Activated CD4-positive, alpha-beta T cell treated with anti-CD3 and anti-CD28 coated beads for 36 hours (primary cell): ENCODE measurements at regions not wholly inside any gene's neighbourhood (a gene's known extent, or its start where the extent isn't known, plus 50 kb on each side); places are given as distances from the start of the nearest gene placed in this dataset.
"Not testable (repeated sequence)": the region's sequence is repeated elsewhere in the genome, so short reads cannot be mapped to it uniquely, and the experiment has no call there.

ENCODE experiments used
- ATAC-seq: fragments of 200-7000 bp; cut with Tn5 transposase; one replicate; pipeline ENCODE4 v1.10.0; 2021; ENCODE audit warnings: mild to moderate bottlenecking, moderate library complexity
- CTCF ChIA-PET: fragments of 350-600 bp; sonication (Branson Sonifier 250); formaldehyde crosslinking; loops from one replicate; lab custom pipeline; 2021; ENCODE audit warnings: antibody characterized with exemption; lab: Charles Lee
- POLR2A ChIA-PET: fragments of 350-600 bp; sonication (Branson Sonifier 250); formaldehyde crosslinking; loops from one replicate; lab custom pipeline; 2021; ENCODE audit warnings: antibody characterized with exemption, inconsistent platforms; lab: Charles Lee
- DNase-seq: peaks from one replicate; pipeline ENCODE4 v3.0.0-alpha.2; 2020
- H3K27ac Mint-ChIP-seq: one replicate; pipeline ENCODE4 v1.8.0; 2021; ENCODE audit warnings: mixed read lengths
- H3K27me3 Mint-ChIP-seq: one replicate; pipeline ENCODE4 v1.8.0; 2021; ENCODE audit warnings: mixed read lengths
- H3K36me3 Mint-ChIP-seq: one replicate; pipeline ENCODE4 v1.8.0; 2021; ENCODE audit warnings: low read depth, mixed read lengths
- H3K4me1 Mint-ChIP-seq: one replicate; pipeline ENCODE4 v1.8.0; 2021; ENCODE audit warnings: mixed read lengths
- H3K4me3 Mint-ChIP-seq: one replicate; pipeline ENCODE4 v1.8.0; 2021; ENCODE audit warnings: mild to moderate bottlenecking, moderate library complexity, mixed read lengths
- H3K9me3 Mint-ChIP-seq: one replicate; pipeline ENCODE4 v1.8.0; 2021; ENCODE audit warnings: low read depth, mixed read lengths
- intact Hi-C, 2 experiments: fragments of 100-400 bp; cut with DNase I in 1 of 2; cut with micrococcal nuclease in 1 of 2; formaldehyde crosslinking; loops; one replicate each; pipeline versions ENCODE4 v1.14.2 to v1.15.1; 2022 to 2024; cut with DNase I, micrococcal nuclease

GRCh38 chr2:125386074-125386473 lies 1269.9 kb upstream of the GYPC start:
- peaks cover 6% of the 10 kb centered on the region for H3K9me3 Mint-ChIP-seq

DNA sequence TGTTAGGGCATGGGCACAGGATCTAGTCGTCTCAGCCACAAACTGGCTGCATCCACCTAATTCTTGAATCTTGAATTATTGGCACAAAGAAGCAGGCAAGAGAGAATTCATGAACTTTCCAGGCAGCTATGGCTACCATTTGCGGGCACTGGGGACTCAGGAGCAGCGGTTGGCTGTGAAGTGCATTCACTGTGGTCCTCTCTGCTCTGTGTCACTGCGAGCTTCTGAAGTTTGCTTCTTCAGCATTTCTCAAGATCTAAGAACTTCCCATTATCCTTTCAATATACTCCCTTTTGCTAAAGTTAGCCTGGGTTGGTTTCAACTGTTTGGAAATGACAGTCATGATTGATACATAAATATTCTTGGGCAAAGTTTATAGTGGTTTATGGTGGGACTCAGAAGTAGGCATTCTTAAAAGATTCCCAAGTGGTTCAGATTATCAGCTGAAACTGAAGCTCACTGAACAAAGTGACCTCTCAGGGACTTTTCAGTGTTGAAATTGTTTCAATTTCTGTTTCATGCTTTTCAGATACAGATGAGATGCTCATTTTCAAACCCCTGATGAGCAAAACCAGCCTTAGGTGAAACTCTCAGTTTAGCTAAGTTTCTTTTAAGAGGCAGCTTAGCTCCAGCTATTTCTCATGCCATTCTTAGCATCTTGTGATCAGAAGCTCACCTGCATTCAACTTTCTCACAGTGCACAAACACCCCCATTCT lies 1258.3 kb upstream of the GYPC start:
- Mint-ChIP-seq H3K4me1 (no peaks in the 10 kb centered on the region), H3K36me3 (no peaks in the 10 kb centered on the region), H3K9me3 (no peaks in the 10 kb centered on the region), H3K4me3 (no peak overlapping the region), H3K27ac (no peak overlapping the region), H3K27me3 (no peaks in the 10 kb centered on the region)
- POLR2A ChIA-PET, result no interaction called here
- DNase-seq (no peak), ATAC-seq (no peak)
- intact Hi-C loops, result no loop called here
- CTCF ChIA-PET, result interaction anchor here (0.9 kb wide), 1 partner anchor 11 kb away, joined by 3 read pairs; no protein-coding TSS in a partner anchor

More at GRCh38 chr2:125386074-125386473, 1269.9 kb upstream of the GYPC start:
- DNase-seq (no peak), ATAC-seq (no peak)
- Mint-ChIP-seq H3K27me3 (no peaks in the 10 kb centered on the region), H3K4me3 (no peak overlapping the region), H3K36me3 (no peaks in the 10 kb centered on the region), H3K27ac (no peak overlapping the region), H3K4me1 (no peaks in the 10 kb centered on the region)
- ChIA-PET CTCF (no interaction called here), POLR2A (no interaction called here)
- intact Hi-C loops, result no loop called here

DNA sequence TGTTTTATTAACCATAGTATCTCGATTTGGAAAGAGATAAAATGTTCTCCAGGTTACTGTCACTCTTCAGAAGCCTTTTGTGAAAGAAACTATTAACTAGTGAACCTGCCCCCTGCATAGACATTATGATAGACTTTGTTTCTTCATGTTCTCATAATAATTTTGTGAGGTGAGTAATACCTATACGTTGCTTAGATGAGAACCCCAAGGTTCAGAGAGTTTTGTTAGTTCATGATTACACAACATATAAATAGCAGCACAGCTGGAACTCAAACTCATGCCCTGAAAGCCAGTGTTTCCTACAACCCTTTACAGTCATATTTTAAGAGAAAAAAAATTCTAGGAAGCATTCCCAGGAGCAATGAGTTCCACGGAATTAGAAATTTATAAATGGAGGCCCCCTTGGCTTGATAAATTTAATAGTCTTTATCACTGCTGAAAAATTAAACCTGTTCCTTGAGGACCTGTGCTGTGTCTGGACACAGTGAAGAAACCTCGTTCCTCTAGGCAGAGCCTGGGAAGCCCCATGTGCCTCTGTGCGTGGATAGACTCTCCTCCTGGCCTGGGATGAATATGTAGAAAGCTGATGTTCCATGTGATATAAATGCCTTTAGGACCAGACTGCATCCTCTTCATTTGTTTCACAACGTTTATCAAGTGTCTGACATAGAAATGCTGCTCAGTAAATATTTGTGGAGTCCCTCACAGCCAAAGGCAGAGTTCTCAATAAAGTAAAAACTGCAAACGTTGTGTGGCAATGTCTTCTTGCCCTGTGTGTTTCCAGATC lies 1257.0 kb upstream of the GYPC start:
- intact Hi-C loops, result no loop called here
- no peaks in the 10 kb centered on the region for H3K27me3 Mint-ChIP-seq
- H3K4me3 Mint-ChIP-seq, result no peak overlapping the region
- H3K9me3 Mint-ChIP-seq, result peaks cover 3% of the 10 kb centered on the region
- ChIA-PET CTCF (no interaction called here), POLR2A (no interaction called here)
- H3K4me1 Mint-ChIP-seq, result no peaks in the 10 kb centered on the region
- DNase-seq, result no peak
- no peak overlapping the region for H3K27ac Mint-ChIP-seq
- H3K36me3 Mint-ChIP-seq, result no peaks in the 10 kb centered on the region
- no peak for ATAC-seq

- DNase-seq, result no peak
- POLR2A ChIA-PET, result no interaction called here
- H3K27me3 Mint-ChIP-seq, result no peaks in the 10 kb centered on the region
- no peaks in the 10 kb centered on the region for H3K36me3 Mint-ChIP-seq
- intact Hi-C loops, result no loop called here
- ATAC-seq, result no peak
- H3K27ac Mint-ChIP-seq, result no peak overlapping the region
- H3K9me3 Mint-ChIP-seq, result peaks cover 3% of the 10 kb centered on the region
- no peak overlapping the region for H3K4me3 Mint-ChIP-seq
- CTCF ChIA-PET, result no interaction called here
- no peaks in the 10 kb centered on the region for H3K4me1 Mint-ChIP-seq
These were observed 1250.1 kb upstream of the GYPC start for GRCh38 chr2:125405816-125406215.

- no peaks in the 10 kb centered on the region for H3K27me3 Mint-ChIP-seq
- no peak for DNase-seq
- intact Hi-C loops, result no loop called here
- CTCF ChIA-PET, result interaction anchor here (1.0 kb wide), 1 partner anchor 11 kb away, joined by 3 read pairs; no protein-coding TSS in a partner anchor
- ATAC-seq, result no peak
- no peak overlapping the region for H3K4me3 Mint-ChIP-seq
- no peak overlapping the region for H3K27ac Mint-ChIP-seq
- no peaks in the 10 kb centered on the region for H3K4me1 Mint-ChIP-seq
- H3K36me3 Mint-ChIP-seq, result no peaks in the 10 kb centered on the region
- POLR2A ChIA-PET, result no interaction called here
- no peaks in the 10 kb centered on the region for H3K9me3 Mint-ChIP-seq
These were observed 1247.0 kb upstream of the GYPC start for GRCh38 chr2:125408874-125409538.

DNA sequence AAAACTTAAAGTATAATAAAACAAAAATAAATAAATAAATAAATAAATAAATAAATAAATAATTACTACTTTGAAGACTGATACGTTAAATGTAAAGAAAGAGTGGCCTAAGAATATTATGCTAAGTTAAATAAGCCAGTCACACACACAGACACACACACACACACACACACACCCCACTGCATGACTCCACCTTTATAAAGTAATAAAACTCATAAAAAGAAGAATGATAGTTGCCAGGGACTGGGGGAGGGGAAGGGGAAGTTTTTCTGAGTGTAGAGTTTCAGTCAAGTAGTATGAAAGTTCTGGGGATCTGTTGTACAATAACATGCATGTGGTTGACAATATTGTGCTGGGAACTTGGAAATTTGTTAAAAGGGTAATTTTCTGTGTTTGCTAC lies 1237.5 kb upstream of the GYPC start:
- no peaks in the 10 kb centered on the region for H3K4me1 Mint-ChIP-seq
- CTCF ChIA-PET, result no interaction called here
- H3K4me3 Mint-ChIP-seq, result no peak overlapping the region
- no peaks in the 10 kb centered on the region for H3K36me3 Mint-ChIP-seq
- no peak overlapping the region for H3K27ac Mint-ChIP-seq
- POLR2A ChIA-PET, result no interaction called here
- no peak for DNase-seq
- no peak for ATAC-seq
- no peaks in the 10 kb centered on the region for H3K27me3 Mint-ChIP-seq
- H3K9me3 Mint-ChIP-seq, result peaks cover 3% of the 10 kb centered on the region
- intact Hi-C loops, result no loop called here

GRCh38 chr2:125422198-125422770 lies 1233.7 kb upstream of the GYPC start:
- H3K9me3 Mint-ChIP-seq, H3K27ac Mint-ChIP-seq, ATAC-seq, DNase-seq, POLR2A ChIA-PET, intact Hi-C loops, H3K4me3 Mint-ChIP-seq, CTCF ChIA-PET, H3K36me3 Mint-ChIP-seq, H3K4me1 Mint-ChIP-seq, H3K27me3 Mint-ChIP-seq: not testable (repeated sequence)

GRCh38 chr2:125424266-125424785 lies 1231.6 kb upstream of the GYPC start:
- Mint-ChIP-seq H3K4me3 (no peak overlapping the region), H3K27ac (no peak overlapping the region), H3K36me3 (no peaks in the 10 kb centered on the region), H3K4me1 (no peaks in the 10 kb centered on the region), H3K9me3 (peaks cover 3% of the 10 kb centered on the region), H3K27me3 (no peaks in the 10 kb centered on the region)
- intact Hi-C loops, result no loop called here
- DNase-seq (no peak), ATAC-seq (no peak)
- ChIA-PET POLR2A (no interaction called here), CTCF (interaction anchor here (0.7 kb wide), 1 partner anchor 1028 kb away, joined by 3 read pairs; no protein-coding TSS in a partner anchor)

DNA sequence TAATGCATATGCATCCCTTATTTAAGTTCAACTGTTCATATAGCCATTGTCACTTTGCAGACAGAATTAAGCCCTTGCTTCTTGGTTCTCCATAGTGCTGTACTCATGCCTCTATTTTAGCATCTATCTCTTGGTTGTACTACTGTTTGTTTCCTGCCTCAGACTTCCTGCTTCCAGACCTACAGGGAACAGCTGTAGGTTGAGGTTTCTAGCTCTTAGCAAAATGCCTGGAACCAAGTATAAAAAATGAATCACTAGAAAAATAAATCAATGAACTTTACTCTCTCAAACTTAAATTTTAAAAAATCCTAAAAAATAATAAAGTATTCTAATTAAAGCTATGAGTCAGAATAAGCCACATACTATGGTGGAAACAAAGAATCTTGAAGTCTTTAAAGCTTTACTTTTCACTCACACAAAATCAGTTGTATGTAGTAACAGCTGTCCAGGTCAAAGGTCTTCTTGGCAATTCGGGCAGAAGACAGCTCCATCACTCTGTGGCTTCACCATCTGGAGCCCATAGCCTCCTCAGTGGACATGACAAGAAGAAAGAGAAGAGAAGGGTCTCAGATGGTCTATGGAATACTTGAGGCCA lies 1228.1 kb upstream of the GYPC start:
- no peak overlapping the region for H3K27ac Mint-ChIP-seq
- no peak overlapping the region for H3K4me3 Mint-ChIP-seq
- intact Hi-C loops, result no loop called here
- no peak for ATAC-seq
- no peaks in the 10 kb centered on the region for H3K9me3 Mint-ChIP-seq
- H3K4me1 Mint-ChIP-seq, result no peaks in the 10 kb centered on the region
- ChIA-PET CTCF (no interaction called here), POLR2A (no interaction called here)
- DNase-seq, result no peak
- no peaks in the 10 kb centered on the region for H3K27me3 Mint-ChIP-seq
- no peaks in the 10 kb centered on the region for H3K36me3 Mint-ChIP-seq

GRCh38 chr2:125444106-125444505 lies 1211.9 kb upstream of the GYPC start:
- intact Hi-C loops, result no loop called here
- no peaks in the 10 kb centered on the region for H3K36me3 Mint-ChIP-seq
- H3K27ac Mint-ChIP-seq, result no peak overlapping the region
- no peaks in the 10 kb centered on the region for H3K27me3 Mint-ChIP-seq
- H3K4me1 Mint-ChIP-seq, result no peaks in the 10 kb centered on the region
- ChIA-PET POLR2A (no interaction called here), CTCF (no interaction called here)
- no peak for DNase-seq
- ATAC-seq, result no peak
- peaks cover 6% of the 10 kb centered on the region for H3K9me3 Mint-ChIP-seq
- no peak overlapping the region for H3K4me3 Mint-ChIP-seq

DNA sequence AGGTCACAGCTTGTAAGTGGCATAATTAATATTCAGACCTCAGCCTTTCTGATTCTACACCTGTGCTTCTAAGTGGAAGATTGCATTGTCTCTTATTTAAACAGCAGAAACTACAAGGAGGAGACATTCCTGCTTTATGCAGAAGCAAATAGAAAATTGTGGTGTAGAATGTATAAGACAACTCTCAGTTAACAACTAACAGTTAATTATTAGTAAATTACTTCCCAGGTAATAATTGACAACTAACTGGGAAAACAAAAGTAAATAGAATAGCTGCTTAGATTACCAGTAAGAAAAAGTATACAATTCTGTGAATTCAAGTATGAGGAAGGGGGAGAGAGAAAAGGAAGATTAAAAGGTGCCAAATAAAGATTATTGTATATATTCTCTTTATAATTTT lies 1210.5 kb upstream of the GYPC start:
- intact Hi-C loops, result no loop called here
- H3K4me3 Mint-ChIP-seq, result no peak overlapping the region
- DNase-seq (no peak), ATAC-seq (no peak)
- ChIA-PET CTCF (interaction anchor here (0.5 to 1.0 kb wide), 2 partner anchors 22 to 70 kb away, joined by 3 read pairs; no protein-coding TSS in a partner anchor), POLR2A (no interaction called here)
- no peak overlapping the region for H3K27ac Mint-ChIP-seq
- H3K9me3 Mint-ChIP-seq, result peaks cover 9% of the 10 kb centered on the region
- H3K36me3 Mint-ChIP-seq, result no peaks in the 10 kb centered on the region
- H3K27me3 Mint-ChIP-seq, result no peaks in the 10 kb centered on the region
- no peaks in the 10 kb centered on the region for H3K4me1 Mint-ChIP-seq
